Keratinocyte (primary cell): ENCODE measurements at regions not wholly inside any gene's neighbourhood (a gene's known extent, or its start where the extent isn't known, plus 50 kb on each side); places are given as distances from the start of the nearest gene placed in this dataset.

Source experiments
- CTCF ChIP-seq, 3 experiments: IDR thresholded peaks in 1 of 3; conservative IDR thresholded peaks in 1 of 3; optimal IDR thresholded peaks in 1 of 3; 2 replicates in 2 of 3; 3 replicates in 1 of 3; pipeline versions ENCODE3 to v1.5.1; 2011; ENCODE audit warnings: low read length in 3 of 3, mild to moderate bottlenecking in 3 of 3, moderate library complexity in 2 of 3, control low read depth in 1 of 3, inconsistent platforms in 1 of 3; ENCODE audit not compliant: insufficient read depth in 2 of 3; ENCODE audit errors: extremely low read depth in 1 of 3
- EZH2 ChIP-seq: IDR thresholded peaks from one replicate; pipeline ENCODE4 v1.6.1; 2012; ENCODE audit warnings: inconsistent platforms, mild to moderate bottlenecking, low read length, moderate library complexity

GRCh38 chr7:136702913-136703312, 165.5 kb upstream of the CHRM2 start:
- TF ChIP-seq CTCF (optimal IDR thresholded peaks at IDR 0.05 in 1 of 3, IDR thresholded peaks at IDR 0.05 in 1 of 3, conservative IDR thresholded peaks at IDR 0.05 in 1 of 3; ENCODE audit: extremely low read depth in 1 of 3, insufficient read depth in 2 of 3, low read length in 3 of 3) (no peak), EZH2 (no peak)
